GM19240 (cell line): ENCODE measurements at regions not wholly inside any gene's neighbourhood (a gene's known extent, or its start where the extent isn't known, plus 50 kb on each side); places are given as distances from the start of the nearest gene placed in this dataset.

Experiments used
- DNase-seq: peaks from one replicate; pipeline ENCODE4 v3.0.0; 2011; ENCODE audit warnings: low spot score; ENCODE audit not compliant: insufficient read length

DNA sequence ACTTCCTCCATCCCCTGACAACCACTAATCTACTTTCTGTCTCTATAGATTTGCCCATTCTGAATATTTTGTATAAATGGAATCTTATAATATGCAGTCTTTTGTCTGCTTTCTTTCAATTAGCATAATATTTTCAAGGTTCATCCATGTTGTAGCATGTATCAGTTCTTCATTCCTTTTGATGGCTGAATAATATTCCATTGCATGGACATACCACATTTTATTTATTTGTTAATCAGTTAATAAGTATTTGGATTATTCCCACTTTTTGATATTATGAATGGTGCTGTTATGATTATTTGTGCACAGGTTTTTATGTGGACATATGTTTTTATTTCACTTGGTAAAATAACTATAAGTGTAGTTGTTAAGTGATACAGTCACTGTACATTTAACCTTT lies 155.1 kb upstream of the WSCD2 start:
- no peak for DNase-seq

DNA sequence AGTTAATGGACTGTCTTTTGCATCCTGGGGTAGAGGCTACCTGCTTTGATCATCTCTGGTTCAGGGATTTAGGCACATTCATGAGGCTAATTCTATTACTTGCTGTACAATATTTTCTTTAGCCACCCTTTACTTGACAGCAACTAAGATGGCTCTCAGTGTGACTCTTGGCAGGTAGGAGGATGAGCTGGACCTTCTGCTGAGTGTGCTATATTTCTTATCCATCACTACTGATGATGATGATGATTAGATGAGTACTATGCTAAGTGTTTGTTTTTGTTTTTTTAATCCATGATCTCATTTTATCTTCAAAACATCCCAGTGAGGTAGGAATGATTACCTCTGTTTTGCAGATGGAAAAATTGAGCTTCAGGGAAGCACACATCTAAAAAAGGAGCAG lies 152.8 kb upstream of the WSCD2 start:
- DNase-seq, result no peak

DNA sequence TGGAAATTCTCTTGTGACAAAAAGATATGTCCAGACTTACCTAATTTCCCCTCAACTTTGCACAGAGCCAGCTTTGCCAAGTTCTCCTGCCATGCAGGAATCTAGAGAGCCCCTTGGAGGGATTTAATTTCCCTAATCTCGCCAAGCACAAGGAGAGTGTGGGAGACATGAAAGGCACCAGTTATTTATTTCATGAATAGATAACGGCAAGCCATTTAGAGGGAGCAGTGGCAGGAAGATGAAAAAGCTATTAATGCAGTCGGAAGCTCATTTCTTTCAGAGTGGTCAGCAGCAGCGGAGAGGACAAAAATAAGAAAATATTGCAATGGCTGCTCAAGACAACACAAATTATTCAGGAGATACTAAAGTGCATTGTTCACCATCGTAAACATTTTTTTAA lies 150.9 kb upstream of the WSCD2 start:
- no peak for DNase-seq

DNA sequence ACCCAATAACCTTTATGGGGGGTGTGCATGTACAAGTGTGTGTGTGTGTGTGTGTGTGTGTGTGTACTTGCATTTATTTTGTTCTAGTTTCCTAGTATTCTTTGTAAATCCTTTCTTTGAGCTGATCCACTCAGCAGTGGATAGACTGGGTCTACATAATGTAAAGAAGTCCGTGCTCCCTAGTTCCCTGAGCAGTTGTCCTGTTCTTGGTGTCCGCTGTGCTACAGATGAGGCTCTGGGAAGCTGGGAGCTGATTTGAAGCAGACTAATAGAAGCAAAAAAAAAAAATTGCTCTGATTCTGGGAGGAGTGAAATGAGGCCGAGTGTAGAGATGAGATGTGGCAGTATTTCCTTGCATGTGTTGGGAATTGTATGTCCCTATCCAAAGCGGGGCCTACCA lies 150.4 kb upstream of the WSCD2 start:
- no peak for DNase-seq

DNA sequence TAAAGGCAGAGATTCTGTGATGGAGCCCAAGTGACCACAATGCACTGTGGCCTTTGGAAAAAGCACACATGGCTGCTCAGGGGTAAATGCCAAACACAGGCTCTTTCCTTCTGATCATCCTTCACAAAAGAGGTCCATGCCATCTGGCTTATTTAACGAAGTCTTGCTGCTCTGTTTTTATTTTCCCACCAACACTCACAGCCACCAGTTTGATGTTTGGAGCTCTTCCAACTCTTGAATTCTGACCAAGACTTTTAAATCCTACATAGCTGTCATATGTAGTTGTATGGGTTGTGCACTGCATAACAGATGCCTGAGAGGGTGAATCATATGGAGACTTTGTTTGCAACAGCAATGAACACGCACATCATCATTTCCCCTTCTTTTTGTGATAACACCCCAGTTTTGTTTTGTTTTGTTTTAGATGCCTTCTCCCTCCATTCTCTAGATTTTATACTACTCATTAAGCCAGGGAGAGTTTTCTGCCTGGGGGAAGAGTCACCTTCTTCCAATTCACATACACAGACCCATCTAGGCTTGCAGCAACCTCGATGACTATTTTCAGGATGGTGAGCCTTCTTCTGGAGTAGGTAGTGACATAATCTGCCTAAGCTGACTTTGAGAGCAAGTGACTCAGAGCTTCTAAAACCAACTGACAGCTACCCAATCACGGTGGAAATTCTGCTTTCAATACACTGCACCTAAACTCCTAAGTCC lies 145.2 kb upstream of the WSCD2 start:
- DNase-seq, result no peak

DNA sequence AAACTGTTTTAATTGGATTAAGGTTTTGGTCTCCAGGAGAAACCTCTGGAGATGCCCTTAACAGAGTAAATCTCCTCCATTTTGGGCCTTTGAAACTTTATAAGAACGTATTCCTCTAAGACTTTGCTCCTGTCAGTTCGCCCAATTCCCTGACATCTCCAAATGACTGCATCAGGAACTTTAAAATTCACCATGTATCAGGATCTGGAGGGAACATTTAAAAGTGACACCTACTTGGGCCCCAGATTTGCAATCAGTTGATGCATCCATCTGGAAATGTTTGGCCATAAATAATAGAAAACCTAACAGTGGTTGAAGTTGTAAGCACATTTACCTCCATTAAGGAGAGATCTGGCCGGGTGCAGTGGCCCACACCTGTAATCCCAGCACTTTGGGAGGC lies 144.1 kb upstream of the WSCD2 start:
- DNase-seq, result no peak

DNA sequence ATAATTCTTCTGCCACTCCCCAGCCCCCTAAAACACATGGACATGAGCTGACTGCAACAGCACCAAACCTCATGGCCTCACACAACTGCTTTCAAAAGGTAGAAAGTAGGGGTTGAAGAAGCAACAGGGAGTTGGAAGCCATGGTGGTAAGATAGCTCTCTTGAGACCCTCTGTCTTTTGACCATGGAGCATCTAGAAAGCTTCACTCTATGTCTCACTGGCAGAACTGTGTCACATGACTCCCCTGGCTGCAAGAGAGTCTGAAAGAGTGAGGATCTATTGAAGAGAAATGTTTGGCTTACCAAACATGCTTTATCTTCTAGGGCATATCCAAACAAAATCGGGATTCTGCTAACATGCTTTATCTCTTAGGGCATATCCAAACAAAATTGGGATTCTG lies 142.9 kb upstream of the WSCD2 start:
- DNase-seq, result no peak

DNA sequence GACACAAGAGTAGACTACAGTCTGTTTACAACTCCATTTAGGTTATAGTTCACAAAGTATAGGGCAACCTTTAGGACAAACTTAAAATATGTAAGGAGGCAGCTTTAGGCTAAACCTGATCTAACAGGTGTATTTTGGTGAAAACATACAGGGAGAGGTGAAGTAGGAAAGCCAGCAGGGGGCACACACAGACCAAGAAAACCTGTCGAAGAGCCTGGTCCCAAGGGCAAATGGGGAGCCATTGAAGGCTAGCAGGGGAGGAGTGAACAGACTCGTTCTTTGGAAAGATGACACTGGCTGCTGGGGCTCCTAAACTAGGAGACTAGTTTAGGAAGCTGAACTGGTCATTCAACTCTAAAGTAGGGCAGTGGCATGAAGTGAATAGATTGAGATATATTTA lies 138.8 kb upstream of the WSCD2 start:
- DNase-seq, result no peak

DNA sequence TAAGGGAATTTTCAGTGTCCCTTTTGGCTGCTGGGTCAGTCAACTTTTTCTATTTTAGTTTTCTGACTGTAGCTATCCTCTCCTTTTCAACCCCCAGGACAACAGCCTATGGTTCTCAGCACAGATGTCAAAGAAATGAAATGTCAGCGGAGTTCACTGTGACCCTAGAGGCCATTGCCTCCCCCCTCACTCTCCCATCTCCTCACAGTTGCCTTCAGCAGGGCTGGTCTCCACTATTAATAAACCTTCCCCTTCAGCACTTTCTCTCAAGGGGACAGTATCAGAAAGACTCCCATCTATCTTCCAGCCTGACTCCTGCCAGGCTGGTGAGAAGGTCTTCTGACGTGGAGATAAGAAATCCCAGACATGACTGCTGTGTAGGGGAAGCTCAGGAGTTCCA lies 137.1 kb upstream of the WSCD2 start:
- DNase-seq, result no peak

DNA sequence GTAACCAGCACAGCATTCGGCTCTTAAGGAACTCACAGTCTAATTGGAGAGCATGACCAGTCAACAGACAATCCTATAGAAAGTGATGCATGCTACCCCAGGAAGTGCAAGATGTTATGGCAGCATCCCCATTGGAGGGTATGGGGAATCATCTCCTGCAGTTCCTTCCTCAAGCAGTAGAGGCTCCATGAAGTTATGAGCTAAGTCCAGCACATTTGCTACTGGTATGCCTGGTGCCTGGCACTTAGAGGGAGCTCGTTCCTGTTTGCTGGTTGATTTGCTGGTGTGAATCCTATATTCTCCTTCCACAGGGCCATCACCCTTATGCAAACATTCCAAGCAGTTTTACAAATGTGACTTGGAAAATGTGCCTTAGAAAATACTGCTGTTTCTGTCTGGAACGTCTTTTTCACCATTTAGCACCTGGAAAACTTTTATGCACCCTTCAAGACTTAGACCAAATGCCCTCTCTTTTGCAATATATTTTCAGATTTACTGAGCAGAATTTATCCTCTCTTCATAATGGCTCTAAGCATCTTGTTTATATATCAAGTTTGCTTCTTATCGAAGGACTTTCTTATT lies 136.1 kb upstream of the WSCD2 start:
- DNase-seq, result peak; percentile 10

DNA sequence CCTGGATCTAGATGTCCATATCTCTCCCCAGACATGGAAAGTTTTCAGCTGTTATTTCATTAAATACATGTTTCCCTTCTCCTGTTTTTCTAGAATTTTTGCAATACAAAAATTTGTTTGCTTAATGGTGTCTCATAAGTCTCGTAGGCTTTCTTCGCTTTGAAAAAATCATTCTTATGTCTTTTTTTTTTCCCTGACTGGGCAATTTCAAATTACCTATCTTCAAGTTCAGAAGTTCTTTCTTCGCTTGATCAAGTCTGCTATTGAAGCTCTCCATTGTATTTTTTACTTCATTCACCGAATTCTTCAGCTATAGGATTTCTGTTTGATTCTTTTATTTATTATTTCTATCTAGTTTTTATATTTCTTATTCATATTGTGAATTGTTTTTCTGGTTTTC lies 130.2 kb upstream of the WSCD2 start:
- DNase-seq, result no peak

DNA sequence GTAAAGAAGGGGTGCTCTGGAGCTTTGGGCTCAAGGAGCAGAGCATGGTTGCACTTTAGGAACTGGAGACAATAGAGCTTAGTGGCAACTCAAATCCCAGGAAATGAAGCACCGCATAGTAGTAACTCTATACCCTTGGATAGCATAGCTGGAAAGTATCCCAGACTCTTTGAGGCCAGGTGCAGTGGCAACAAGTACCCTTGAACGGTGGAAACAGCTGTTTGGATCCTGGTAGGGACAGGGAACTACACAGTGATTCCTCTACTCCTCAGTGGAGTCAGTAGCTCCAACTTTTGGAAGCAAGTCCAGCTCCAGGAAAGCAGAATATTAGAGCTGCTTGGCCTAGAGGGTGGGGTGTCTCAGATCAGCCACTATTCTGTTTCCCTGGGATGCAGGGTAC lies 129.0 kb upstream of the WSCD2 start:
- DNase-seq, result no peak

DNA sequence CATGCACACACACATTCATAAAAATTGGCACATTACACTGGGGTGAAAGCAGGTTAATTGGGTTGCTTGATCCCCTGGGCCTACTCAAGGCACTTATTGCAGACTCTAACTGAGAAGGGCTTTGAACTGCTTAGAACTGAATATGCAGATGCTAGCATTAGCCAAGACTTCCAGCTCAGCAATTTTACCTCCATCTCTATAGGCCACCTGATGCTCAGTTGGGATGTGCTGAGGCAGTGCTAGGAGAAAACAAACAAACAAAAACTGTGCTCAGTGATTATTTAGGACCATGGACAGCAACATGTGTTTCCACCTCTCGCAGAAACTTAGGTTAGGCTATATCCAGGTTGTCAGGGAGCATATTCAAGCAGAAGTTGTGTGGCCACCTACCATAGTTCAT lies 124.8 kb upstream of the WSCD2 start:
- DNase-seq, result no peak

DNA sequence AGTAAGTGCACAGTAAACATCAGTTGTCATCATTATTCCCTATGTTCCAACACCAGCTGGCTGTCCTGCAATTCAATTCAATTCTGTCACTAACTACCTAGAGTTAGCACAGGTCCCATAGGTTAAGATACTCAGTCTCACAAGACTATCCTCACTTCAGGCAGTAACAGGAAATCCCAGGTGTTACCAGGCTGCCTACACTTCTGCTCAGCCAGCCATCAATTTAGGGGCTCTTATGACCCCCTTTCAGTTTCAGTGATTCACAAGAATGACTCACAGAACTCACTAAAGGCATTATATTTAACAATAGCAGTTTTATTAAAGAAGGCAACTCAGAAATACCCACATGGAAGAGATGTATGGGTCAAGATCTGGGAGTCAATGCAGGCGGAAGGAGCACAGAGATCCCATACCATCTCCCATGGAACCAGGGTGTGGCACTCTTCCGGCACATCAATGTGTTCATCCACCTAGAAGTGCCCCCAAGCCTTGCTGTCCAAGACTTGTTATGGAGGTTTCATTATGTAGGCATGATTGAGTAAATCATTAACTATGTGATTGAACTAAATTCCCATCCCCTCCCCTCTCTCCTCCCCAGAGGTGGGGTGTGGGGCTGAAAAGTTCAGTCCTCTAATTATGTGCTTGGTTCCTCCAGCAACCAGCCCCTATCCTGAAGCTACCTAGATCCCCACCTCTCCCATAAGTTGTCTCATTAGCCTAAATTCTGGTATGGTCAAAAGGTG lies 120.8 kb upstream of the WSCD2 start:
- DNase-seq, result no peak

DNA sequence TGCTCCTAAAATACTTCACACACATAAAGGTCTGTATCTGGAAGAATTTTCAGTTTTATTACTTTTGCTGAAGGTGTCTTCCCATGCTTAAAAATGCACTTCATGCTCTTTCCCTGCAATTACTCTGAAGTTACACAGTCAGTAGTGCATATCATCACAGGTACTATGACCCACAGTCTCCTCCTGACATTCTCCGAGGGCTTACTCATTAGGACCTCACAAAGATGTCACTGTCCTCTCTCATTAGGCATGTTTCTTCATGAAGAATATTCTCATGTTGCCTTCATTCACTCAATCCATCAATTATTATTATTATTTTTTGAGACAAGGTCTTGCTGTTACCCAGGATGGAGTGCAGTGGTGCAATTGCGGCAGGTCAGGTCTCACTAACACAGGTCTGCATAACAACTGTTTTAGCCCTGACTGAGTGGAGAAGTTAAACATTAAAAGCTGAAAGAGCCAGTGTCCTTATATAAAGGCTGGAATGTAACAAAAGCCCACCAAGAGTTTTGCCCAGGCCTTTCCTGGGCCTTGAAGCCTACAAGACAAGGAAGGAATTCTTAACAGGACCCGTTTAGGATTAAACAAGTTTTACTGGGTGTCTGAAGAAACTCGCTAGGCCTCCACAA lies 119.5 kb upstream of the WSCD2 start:
- no peak for DNase-seq

DNA sequence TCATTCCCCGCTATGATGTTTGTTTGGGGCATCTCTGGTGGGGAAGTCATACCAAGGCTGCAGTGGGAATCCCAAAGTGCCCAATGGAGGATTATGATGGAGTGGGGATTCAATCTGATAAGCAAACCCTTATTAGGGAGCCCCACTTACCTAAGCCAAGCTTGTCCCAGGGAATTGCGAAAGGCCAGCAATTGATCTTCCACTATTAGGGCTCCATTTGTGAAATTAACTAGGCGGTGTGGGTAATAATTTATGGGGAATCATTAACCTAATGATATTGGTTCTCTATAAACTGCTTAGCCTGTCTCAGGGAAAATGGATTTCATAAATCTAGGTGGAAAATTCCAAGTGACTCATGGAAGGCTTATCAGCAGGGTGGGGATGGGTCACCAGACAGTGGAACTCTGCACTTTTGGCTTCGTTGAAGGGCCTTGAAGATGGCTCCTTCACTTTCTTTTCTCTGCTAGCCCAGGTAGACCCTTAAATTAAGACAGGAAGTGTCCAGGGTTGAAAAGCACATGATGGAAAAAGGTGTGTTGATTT lies 113.0 kb upstream of the WSCD2 start:
- DNase-seq, result no peak

DNA sequence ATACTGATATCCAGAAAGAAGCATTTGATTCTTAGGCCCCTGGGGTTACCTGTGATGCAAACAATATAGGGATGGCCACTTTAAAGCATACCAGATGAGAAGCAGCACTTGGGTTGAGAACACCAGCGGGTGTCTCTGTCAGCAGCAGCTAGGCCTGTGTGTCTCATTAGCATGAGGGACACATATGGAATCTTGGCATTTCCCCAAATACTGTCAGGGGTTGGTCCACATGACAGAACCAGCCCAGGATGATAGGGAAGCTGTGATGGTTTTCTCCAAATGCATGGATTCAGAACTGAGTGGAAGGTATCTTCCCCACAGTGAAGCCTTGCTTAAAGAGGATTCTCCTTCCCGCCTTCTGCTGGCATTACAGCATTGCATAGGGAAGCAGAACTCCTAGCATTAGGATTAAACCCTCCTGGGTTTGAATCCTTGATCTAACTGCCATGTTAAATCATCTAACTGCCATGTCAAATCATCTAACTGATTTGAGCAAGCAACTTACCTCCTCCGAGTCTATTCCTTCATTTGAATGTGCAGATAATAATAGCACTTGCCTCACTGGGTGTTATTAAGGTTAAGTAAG lies 111.5 kb upstream of the WSCD2 start:
- DNase-seq, result no peak

DNA sequence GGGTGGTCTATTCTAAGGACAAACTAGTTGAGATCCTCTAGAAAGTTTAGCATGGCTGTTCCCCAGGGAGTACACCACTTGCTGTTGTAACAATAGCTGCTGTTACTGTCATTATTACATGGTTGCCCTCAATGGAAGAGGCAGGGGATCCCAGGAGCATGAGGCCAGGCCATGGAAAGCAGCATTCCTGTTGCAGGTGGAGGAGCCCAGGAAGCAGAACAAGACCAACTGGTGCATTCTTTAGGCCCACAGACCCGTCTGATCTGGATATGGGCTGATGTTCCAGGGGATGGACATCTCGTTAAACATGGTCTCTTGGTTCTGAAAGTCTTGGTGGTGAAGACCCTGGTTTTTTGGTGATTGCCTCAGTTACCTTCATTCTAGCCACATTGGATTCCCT lies 109.2 kb upstream of the WSCD2 start:
- no peak for DNase-seq

DNA sequence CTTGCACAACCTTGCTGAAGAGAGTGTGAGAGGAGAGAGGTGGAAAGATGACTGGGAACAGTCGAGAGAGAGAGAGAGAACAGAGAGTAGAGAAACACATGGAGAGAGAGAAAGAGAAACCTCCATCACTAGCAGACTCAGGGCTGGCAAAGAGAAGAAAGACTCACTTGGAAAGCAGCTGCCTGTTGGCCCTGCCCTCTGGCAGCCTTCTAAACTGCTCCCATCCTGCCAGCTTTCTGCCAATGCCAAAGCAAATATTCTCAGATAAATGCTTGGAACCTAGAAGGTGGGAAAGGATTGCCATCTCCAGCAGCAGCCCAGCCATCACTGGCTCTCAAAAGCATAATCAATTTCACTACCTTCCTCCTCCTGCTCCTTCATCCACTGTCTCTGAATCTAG lies 107.9 kb upstream of the WSCD2 start:
- no peak for DNase-seq

DNA sequence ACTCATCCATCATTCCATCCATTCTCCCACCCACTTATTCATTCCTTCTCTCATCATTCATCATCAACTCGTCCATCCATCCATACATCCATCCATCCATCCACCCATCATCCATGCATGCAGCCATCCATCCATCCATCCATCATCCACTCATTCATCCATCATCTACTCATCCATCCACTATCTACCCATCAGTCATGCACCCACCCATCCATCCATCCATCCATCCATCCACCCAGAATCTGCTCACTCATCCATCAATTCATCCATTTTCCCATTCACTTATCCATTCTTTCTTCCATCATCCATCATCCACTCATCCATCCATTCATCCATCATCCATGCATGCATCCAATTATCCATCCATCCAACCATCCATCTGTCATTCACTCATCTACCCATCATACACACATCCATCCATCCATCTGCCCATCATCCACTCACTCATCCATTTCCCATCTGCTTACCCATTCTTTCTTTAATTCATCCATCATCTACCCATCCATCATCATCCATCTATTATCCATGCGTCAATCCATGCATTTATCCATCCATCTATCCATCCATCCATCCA lies 107.1 kb upstream of the WSCD2 start:
- no peak for DNase-seq

DNA sequence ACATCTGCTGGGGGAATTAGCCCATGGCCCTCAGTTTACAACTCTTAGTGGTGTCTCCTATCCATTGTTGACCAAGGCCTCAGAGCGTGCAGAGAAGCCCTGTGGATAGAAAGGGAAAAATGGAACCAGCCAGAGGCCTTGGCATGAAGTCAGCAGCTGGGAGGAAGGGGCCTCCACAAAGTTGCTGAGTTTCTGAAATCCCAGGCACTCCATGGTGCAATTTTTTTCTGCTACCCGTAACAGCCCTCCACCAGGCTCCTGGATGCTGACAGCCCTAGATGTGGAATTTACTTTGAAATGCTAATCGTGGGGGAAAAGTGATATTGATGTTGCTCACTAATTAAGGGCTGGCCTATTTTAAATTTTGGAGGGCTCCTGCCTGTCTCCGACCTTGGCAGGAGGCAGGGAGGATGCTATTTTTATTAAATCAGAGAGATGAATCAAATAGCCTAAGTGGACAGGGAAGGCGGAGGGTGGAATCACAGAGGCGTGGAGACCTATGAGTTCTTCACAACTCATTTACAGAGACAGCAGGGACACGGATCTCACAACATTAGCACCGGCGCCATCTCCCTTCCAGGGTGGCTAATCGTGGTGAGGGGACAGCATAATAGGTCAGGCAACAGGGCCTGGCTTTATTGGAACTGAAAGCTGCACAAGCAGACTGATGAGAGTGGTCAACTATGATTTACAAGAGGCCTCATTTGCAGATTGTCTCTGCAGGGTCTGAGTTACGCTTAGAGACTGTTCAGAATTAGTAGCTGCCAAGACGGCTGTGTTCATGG lies 99.8 kb upstream of the WSCD2 start:
- no peak for DNase-seq
